PFSK-1 (cell line): ENCODE measurements at regions not wholly inside any gene's neighbourhood (a gene's known extent, or its start where the extent isn't known, plus 50 kb on each side); places are given as distances from the start of the nearest gene placed in this dataset.

ENCODE experiments used
- FOXP2 ChIP-seq: optimal IDR thresholded peaks from 2 replicates; pipeline ENCODE3; 2011; ENCODE audit warnings: borderline replicate concordance, control low read depth, inconsistent platforms; ENCODE audit not compliant: insufficient read depth; ENCODE audit errors: extremely low read length, extremely low read depth
- TAF1 ChIP-seq: IDR thresholded peaks from 2 replicates; pipeline ENCODE4 v1.6.1; 2012; ENCODE audit warnings: low read length, control low read depth, borderline replicate concordance; ENCODE audit not compliant: insufficient read depth
- TF ChIP-seq, protein P1 (sequence below), 2 experiments: IDR thresholded peaks; 2 replicates each; pipeline versions ENCODE4 v1.6.1 to v1.8.0; 2011 to 2012; ENCODE audit warnings: low read depth in 2 of 2, low read length in 2 of 2, control low read depth in 1 of 2, inconsistent platforms in 1 of 2, mild to moderate bottlenecking in 1 of 2, moderate library complexity in 1 of 2; ENCODE audit not compliant: insufficient read depth in 1 of 2

DNA sequence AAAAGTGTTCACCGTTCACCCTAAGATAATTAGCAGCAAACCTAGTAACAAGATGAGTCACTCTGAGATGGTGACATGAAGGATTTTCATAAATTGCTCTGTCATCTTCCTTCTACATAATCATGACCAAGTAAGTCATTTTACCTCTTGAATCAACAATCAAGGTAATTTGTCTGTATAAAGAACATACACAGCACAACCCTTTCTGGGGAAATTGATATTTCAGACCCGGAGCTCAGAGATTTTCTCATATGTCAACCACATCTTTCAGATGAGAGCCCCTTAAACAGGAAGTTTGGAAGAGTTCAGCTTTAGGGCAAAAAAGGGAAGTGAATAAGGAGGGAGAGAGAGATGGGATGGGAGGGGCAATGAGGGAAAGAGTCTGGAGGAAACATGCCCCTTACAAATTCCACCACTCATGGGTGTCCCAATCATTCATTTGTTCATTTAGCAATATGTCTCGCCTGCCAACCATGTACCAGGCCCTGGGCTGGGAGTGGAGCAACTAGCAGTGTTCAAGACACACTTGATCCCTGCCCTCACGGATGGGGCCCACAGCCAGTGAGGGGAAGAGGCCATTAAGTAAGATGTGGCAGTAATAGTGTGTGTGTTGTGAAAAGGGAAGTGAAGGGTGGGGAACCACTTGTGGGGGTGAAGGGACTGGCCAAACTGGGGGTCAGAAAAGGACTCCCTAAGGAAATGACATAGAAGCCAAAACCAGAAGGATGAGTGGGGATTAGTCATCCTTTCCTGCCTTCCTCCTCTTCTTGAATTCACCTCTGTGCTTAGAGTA is 190.9 kb downstream of the MAFB start:
- no peak for TF ChIP-seq TAF1
- TF ChIP-seq, protein P1, sequence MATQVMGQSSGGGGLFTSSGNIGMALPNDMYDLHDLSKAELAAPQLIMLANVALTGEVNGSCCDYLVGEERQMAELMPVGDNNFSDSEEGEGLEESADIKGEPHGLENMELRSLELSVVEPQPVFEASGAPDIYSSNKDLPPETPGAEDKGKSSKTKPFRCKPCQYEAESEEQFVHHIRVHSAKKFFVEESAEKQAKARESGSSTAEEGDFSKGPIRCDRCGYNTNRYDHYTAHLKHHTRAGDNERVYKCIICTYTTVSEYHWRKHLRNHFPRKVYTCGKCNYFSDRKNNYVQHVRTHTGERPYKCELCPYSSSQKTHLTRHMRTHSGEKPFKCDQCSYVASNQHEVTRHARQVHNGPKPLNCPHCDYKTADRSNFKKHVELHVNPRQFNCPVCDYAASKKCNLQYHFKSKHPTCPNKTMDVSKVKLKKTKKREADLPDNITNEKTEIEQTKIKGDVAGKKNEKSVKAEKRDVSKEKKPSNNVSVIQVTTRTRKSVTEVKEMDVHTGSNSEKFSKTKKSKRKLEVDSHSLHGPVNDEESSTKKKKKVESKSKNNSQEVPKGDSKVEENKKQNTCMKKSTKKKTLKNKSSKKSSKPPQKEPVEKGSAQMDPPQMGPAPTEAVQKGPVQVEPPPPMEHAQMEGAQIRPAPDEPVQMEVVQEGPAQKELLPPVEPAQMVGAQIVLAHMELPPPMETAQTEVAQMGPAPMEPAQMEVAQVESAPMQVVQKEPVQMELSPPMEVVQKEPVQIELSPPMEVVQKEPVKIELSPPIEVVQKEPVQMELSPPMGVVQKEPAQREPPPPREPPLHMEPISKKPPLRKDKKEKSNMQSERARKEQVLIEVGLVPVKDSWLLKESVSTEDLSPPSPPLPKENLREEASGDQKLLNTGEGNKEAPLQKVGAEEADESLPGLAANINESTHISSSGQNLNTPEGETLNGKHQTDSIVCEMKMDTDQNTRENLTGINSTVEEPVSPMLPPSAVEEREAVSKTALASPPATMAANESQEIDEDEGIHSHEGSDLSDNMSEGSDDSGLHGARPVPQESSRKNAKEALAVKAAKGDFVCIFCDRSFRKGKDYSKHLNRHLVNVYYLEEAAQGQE (IDR thresholded peaks at IDR 0.05; ENCODE audit: insufficient read depth in 1 of 2, low read depth in 2 of 2, low read length in 2 of 2): no peak
- TF ChIP-seq FOXP2: no peak
